Thymus (tissue), 11 donors: ENCODE measurements at regions not wholly inside any gene's neighbourhood (a gene's known extent, or its start where the extent isn't known, plus 50 kb on each side); places are given as distances from the start of the nearest gene placed in this dataset.

ENCODE experiments used
- DNase-seq, 9 donors: peaks; one replicate each; pipeline ENCODE4 v3.0.0-alpha.2; 2013; ENCODE audit warnings: low spot score in 9 of 9, low read depth in 6 of 9, missing footprints in 1 of 9
- H3K27ac ChIP-seq, 2 donors: one replicate each; pipeline ENCODE4 v1.5.1; 2013; ENCODE audit warnings: control low read depth in 1 of 2, low read depth in 1 of 2, low read length in 1 of 2, mild to moderate bottlenecking in 1 of 2, moderate library complexity in 1 of 2
- H3K27me3 ChIP-seq, 2 donors: one replicate each; pipeline ENCODE4 v1.5.1; 2013; ENCODE audit warnings: low read length in 1 of 2; ENCODE audit not compliant: control insufficient read depth in 2 of 2, insufficient read depth in 1 of 2
- H3K36me3 ChIP-seq, 2 donors: one replicate each; pipeline ENCODE4 v1.5.1; 2013; ENCODE audit warnings: low read length in 1 of 2, mild to moderate bottlenecking in 1 of 2, moderate library complexity in 1 of 2; ENCODE audit not compliant: control insufficient read depth in 2 of 2, insufficient read depth in 2 of 2
- H3K4me1 ChIP-seq, 2 donors: one replicate each; pipeline ENCODE4 v1.5.1; 2013; ENCODE audit warnings: low read length in 2 of 2; ENCODE audit not compliant: control insufficient read depth in 2 of 2, insufficient read depth in 2 of 2
- H3K4me3 ChIP-seq, 2 donors: one replicate each; pipeline ENCODE4 v1.5.1; 2013; ENCODE audit warnings: low read length in 2 of 2, control low read depth in 1 of 2, mild to moderate bottlenecking in 1 of 2
- H3K9me3 ChIP-seq, 2 donors: one replicate each; pipeline ENCODE4 v1.5.1; 2013; ENCODE audit warnings: low read length in 1 of 2, mild to moderate bottlenecking in 1 of 2; ENCODE audit not compliant: control insufficient read depth in 2 of 2, insufficient read depth in 1 of 2
- WGBS: extraction: QIAGEN DNeasy Blood & Tissue Kit; methylation state at CpG from one replicate; pipeline ENCODE4 v1.1.7; 2013; 5-methylcytosine and 5-hydroxymethylcytosine counted together
- donor health status: healthy.

GRCh38 chr14:44162197-44162596, 344.9 kb downstream of the FSCB start:
- Histone ChIP-seq H3K36me3 (no peaks in the 10 kb centered on the region), H3K4me3 (no peak overlapping the region), H3K9me3 (peaks cover 0 to 4% of the 10 kb centered on the region in 2 donors), H3K27ac (no peak overlapping the region), H3K27me3 (no peaks in the 10 kb centered on the region), H3K4me1 (no peaks in the 10 kb centered on the region)
- no peak for DNase-seq
- WGBS = 89% methylated on average over 5 of the region's 5 CpGs

DNA sequence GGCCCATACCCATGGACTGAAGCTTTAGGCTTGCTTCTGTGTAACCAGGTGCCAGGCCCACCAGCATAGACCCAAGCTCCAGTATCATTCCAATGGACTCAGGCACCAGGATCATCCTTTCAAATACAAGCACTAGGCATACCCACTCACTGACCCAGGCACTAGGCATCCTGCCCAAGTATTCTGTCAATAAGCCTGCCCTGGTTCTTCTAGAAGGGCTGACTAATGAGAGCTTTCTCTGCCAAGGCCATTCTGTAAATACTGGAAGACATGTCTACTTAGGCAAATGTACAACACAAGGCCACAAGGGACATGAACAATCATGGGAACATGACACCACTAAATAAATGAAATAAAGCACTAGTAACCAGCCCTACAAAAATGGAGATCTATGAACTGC, 352.2 kb downstream of the FSCB start:
- Histone ChIP-seq H3K9me3 (peaks cover 0 to 6% of the 10 kb centered on the region in 2 donors), H3K27me3 (no peaks in the 10 kb centered on the region), H3K4me3 (no peak overlapping the region), H3K27ac (no peak overlapping the region), H3K4me1 (no peaks in the 10 kb centered on the region), H3K36me3 (no peaks in the 10 kb centered on the region)
- no peak for DNase-seq

- peaks cover 0 to 6% of the 10 kb centered on the region in 2 donors for H3K9me3 ChIP-seq
- DNase-seq = no peak
- 96% methylated on average over 1 of the region's 1 CpG for WGBS
Measured at GRCh38 chr14:44154446-44154845, 352.6 kb downstream of the FSCB start.

GRCh38 chr14:44151130-44151820, 355.8 kb downstream of the FSCB start:
- no peak overlapping the region for H3K27ac ChIP-seq
- H3K4me1 ChIP-seq = no peaks in the 10 kb centered on the region
- H3K4me3 ChIP-seq = no peak overlapping the region
- no peaks in the 10 kb centered on the region for H3K27me3 ChIP-seq
- WGBS = 83% methylated on average over 2 of the region's 2 CpGs
- no peaks in the 10 kb centered on the region for H3K36me3 ChIP-seq
- peaks cover 0 to 6% of the 10 kb centered on the region in 2 donors for H3K9me3 ChIP-seq
- no peak for DNase-seq

More at GRCh38 chr14:44154446-44154845, 352.6 kb downstream of the FSCB start:
- Histone ChIP-seq H3K27ac (no peak overlapping the region), H3K27me3 (no peaks in the 10 kb centered on the region), H3K4me1 (no peaks in the 10 kb centered on the region), H3K36me3 (no peaks in the 10 kb centered on the region), H3K4me3 (no peak overlapping the region)

DNA sequence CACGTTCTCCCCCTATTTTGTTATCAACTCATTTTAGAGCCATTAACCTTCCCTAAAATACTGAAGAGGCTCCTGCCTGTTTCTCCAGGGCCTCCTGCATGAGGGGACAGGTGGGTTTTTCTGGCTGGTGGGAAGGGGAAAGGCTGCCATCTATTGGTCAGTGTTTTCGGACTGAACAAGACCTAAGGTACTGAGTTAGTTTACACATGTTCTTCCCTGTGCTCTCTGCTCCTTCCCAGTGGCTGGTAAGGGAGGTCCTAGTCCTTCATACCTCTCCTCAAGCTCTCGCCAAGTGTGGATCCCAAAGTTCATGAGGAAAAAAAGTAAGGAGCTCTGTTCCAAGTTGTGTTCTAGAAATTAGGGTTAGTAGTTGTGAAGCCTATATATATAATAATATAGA, 357.5 kb downstream of the FSCB start:
- no peak overlapping the region for H3K27ac ChIP-seq
- no peaks in the 10 kb centered on the region for H3K27me3 ChIP-seq
- H3K4me3 ChIP-seq = no peak overlapping the region
- WGBS = 33% methylated on average over 3 of the region's 3 CpGs
- no peaks in the 10 kb centered on the region for H3K36me3 ChIP-seq
- H3K4me1 ChIP-seq = no peaks in the 10 kb centered on the region
- peaks cover 0 to 4% of the 10 kb centered on the region in 2 donors for H3K9me3 ChIP-seq
- DNase-seq = peak in 2 of 9 donors; percentile 2 to 3

DNA sequence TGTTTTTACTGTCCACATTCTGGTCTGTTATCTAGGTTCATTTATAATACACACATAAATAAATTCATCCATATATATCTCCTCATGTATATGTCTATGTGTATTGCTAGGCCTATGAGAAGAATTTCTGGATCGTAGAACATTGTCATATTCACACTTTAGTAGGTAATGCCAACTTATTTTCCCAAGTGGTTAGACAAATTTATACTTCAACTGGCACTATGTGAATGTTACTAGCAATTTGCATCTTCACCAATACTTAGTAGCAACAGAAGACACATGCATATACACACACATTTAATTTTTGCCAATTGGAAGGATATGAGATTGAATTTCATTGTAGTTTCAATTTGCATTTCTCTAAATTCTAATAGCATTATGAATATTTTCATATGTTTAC, 365.1 kb downstream of the FSCB start:
- Histone ChIP-seq H3K9me3 (no peaks in the 10 kb centered on the region), H3K27ac (no peak overlapping the region), H3K4me1 (no peaks in the 10 kb centered on the region), H3K36me3 (no peaks in the 10 kb centered on the region), H3K27me3 (no peaks in the 10 kb centered on the region), H3K4me3 (no peak overlapping the region)
- 92% methylated on average over 1 of the region's 1 CpG for WGBS
- no peak for DNase-seq

GRCh38 chr14:44135972-44136371, 371.1 kb downstream of the FSCB start:
- Histone ChIP-seq H3K4me1 (no peaks in the 10 kb centered on the region), H3K4me3 (no peak overlapping the region), H3K36me3 (no peaks in the 10 kb centered on the region), H3K27me3 (no peaks in the 10 kb centered on the region), H3K9me3 (no peaks in the 10 kb centered on the region), H3K27ac (no peak overlapping the region)
- WGBS = 77% methylated on average over 5 of the region's 5 CpGs
- DNase-seq = no peak

GRCh38 chr14:44131861-44132260, 375.2 kb downstream of the FSCB start:
- no peak overlapping the region for H3K27ac ChIP-seq
- H3K4me1 ChIP-seq = no peaks in the 10 kb centered on the region
- 74% methylated on average over 1 of the region's 1 CpG for WGBS
- no peak for DNase-seq
- H3K9me3 ChIP-seq = no peaks in the 10 kb centered on the region
- H3K27me3 ChIP-seq = no peaks in the 10 kb centered on the region
- no peak overlapping the region for H3K4me3 ChIP-seq
- no peaks in the 10 kb centered on the region for H3K36me3 ChIP-seq

DNA sequence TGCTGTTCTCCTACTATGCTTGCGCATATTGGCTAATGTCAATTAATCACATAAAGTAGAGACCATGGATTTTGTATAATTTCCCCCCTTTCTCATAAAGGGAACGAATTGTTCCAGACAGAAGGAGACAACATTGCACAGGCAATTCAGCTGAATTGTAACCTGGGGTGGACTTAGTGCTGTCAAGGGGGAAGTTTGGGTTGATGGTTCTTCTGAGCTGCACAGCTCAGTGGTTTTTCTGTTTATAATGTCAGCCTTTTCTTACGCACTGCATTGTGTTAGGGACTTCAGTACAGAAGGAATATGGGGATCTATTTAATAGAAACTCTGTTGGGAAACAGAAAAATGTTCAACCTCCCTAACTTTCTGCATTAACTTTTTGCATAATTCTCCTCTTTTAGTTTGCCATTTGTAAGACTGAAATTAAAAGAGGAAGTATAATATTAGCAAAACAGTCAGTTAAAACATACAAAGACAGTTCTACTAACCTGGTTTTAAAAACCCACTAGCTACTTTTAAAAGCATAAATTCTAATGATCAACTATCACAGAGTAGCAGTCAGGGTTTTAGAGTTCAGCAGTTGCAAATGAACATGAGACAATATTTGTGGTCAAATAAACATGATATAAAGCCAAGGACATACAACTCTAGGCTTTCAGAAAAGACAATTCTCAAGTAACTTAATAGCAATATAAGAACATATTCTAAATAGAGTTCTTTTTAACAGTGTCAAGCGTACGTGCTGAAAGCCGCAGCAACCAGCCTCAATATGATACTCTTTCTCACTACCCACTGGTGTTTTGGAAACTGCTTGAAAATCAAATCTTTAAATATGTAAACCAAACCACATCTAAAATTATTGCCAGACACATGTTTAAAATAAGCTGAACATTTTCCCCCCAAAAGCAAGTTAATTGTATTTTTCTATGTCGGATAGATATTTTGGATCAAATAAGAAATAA, 393.0 kb downstream of the FSCB start:
- Histone ChIP-seq H3K4me1 (no peaks in the 10 kb centered on the region), H3K36me3 (no peaks in the 10 kb centered on the region), H3K4me3 (no peak overlapping the region), H3K27ac (no peak overlapping the region), H3K27me3 (no peaks in the 10 kb centered on the region), H3K9me3 (no peaks in the 10 kb centered on the region)
- 77% methylated on average over 7 of the region's 7 CpGs for WGBS
- DNase-seq = no peak
